ENCODE measurements at regions not wholly inside any gene's neighbourhood (a gene's known extent, or its start where the extent isn't known, plus 50 kb on each side); places are given as distances from the start of the nearest gene placed in this dataset.

DNA sequence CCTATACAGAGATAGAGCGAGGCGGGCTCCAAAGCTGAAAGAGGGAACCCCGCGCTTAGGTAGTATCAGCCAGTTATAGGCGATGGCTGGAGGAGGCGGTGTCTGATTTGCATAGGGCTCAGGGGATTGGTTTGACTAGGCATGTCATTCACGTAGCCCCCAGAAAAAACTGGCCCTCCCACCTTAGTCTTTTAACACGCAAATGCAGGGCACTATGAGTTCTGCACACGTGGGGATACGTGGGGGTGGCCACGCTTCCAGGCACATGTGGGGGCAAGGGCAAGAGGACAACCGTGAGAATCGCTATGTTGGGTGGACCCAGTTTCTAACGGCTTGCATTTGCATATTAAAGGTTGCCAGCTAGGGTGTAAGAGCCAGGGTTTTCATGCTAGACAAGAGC lies 56.7 kb upstream of the MSTN start:
- TF ChIP-seq ZNF695 (CRISPR knock-in tag; IDR thresholded peaks at IDR 0.05) = no peak
- no peak for TF ChIP-seq FOXA1 (IDR thresholded peaks at IDR 0.05; ENCODE audit: borderline replicate concordance)
- no peak for TF ChIP-seq ZNF274 (IDR thresholded peaks at IDR 0.05; ENCODE audit: borderline replicate concordance, low read depth, low read length)
- no peak for TF ChIP-seq SRF (CRISPR knock-in tag; IDR thresholded peaks at IDR 0.05)
- TF ChIP-seq, protein P1, sequence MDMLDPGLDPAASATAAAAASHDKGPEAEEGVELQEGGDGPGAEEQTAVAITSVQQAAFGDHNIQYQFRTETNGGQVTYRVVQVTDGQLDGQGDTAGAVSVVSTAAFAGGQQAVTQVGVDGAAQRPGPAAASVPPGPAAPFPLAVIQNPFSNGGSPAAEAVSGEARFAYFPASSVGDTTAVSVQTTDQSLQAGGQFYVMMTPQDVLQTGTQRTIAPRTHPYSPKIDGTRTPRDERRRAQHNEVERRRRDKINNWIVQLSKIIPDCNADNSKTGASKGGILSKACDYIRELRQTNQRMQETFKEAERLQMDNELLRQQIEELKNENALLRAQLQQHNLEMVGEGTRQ (CRISPR knock-in tag; IDR thresholded peaks at IDR 0.05) = no peak
- TF ChIP-seq ESRRA (IDR thresholded peaks at IDR 0.05; ENCODE audit: borderline replicate concordance, low read depth) = no peak
- no peak for TF ChIP-seq MIER1 (IDR thresholded peaks at IDR 0.05; ENCODE audit: low read depth)
- no peak for TF ChIP-seq TCF7 (IDR thresholded peaks at IDR 0.05; ENCODE audit: borderline replicate concordance)
